OCI-LY7 (cell line): ENCODE measurements at regions not wholly inside any gene's neighbourhood (a gene's known extent, or its start where the extent isn't known, plus 50 kb on each side); places are given as distances from the start of the nearest gene placed in this dataset.

Experiments used
- BruUV-seq: library from RNA; stranded (reverse); fragments of 400-500 nt; replicated peaks from 2 replicates; lab custom pipeline; 2021; lab: Mats Ljungman, UMichigan
- CTCF ChIA-PET: fragments of 300-600 bp; sonication (Branson Sonifier 250); formaldehyde crosslinking; loops from one replicate; lab custom pipeline; 2022; ENCODE audit warnings: antibody characterized with exemption; ENCODE audit not compliant: unreplicated experiment; lab: Charles Lee
- POLR2A ChIA-PET: fragments of 300-600 bp; sonication (Branson Sonifier 250); formaldehyde crosslinking; loops from one replicate; lab custom pipeline; 2022; ENCODE audit warnings: antibody characterized with exemption; lab: Charles Lee
- DNase-seq: peaks from one replicate; pipeline ENCODE4 v3.0.0-alpha.2; 2015; ENCODE audit warnings: low spot score
- H2AFZ ChIP-seq: fragments of 200-600 bp; sonication (generic), shearing (Covaris generic); 2 replicates; pipeline ENCODE4 v1.6.1; 2014; ENCODE audit warnings: mild to moderate bottlenecking, antibody characterized with exemption, low read length, moderate library complexity
- H3K27ac ChIP-seq: fragments of 200-600 bp; sonication (generic); 2 replicates; pipeline ENCODE4 v1.5.1; 2014; ENCODE audit warnings: mixed run types, low read depth, mild to moderate bottlenecking, moderate library complexity, low read length, inconsistent platforms; ENCODE audit not compliant: poor library complexity, severe bottlenecking
- H3K36me3 ChIP-seq: fragments of 200-600 bp; sonication (generic); 2 replicates; pipeline ENCODE4 v1.6.1; 2014; ENCODE audit warnings: mild to moderate bottlenecking, antibody characterized with exemption, low read length, moderate library complexity, mixed read lengths; ENCODE audit not compliant: insufficient read depth
- H3K4me1 ChIP-seq: fragments of 200-600 bp; sonication (generic); 2 replicates; pipeline ENCODE4 v1.5.1; 2014; ENCODE audit warnings: mild to moderate bottlenecking, low read length; ENCODE audit not compliant: insufficient read depth, poor library complexity, severe bottlenecking
- H3K4me2 ChIP-seq: fragments of 200-600 bp; sonication (generic); 2 replicates; pipeline ENCODE4 v1.6.1; 2014; ENCODE audit warnings: mild to moderate bottlenecking, low read length
- H3K4me3 ChIP-seq: fragments of 200-600 bp; sonication (generic); 2 replicates; pipeline ENCODE4 v1.5.1; 2014; ENCODE audit warnings: mild to moderate bottlenecking, low read depth, low read length; ENCODE audit not compliant: poor library complexity, severe bottlenecking
- H3K79me2 ChIP-seq: fragments of 200-600 bp; sonication (generic); 2 replicates; pipeline ENCODE4 v1.6.1; 2016; ENCODE audit warnings: low read depth, mild to moderate bottlenecking, low read length, moderate library complexity, mixed read lengths; ENCODE audit not compliant: insufficient read depth
- H3K9me2 ChIP-seq: fragments of 200-600 bp; sonication (generic); 2 replicates; pipeline ENCODE4 v1.6.1; 2016; ENCODE audit warnings: mild to moderate bottlenecking, low read length, mixed read lengths; ENCODE audit not compliant: insufficient read depth
- H3K9me3 ChIP-seq: fragments of 200-600 bp; sonication (generic); 2 replicates; pipeline ENCODE4 v1.6.1; 2014; ENCODE audit warnings: mild to moderate bottlenecking, mixed run types, low read length, mixed read lengths
- H4K20me1 ChIP-seq: fragments of 200-600 bp; sonication (generic); 2 replicates; pipeline ENCODE4 v1.6.1; 2014; ENCODE audit warnings: mild to moderate bottlenecking, antibody characterized with exemption, low read length, moderate library complexity, mixed read lengths; ENCODE audit not compliant: insufficient read depth
- CTCF ChIP-seq: fragments of 200-600 bp; sonication (generic); conservative IDR thresholded peaks from 2 replicates; pipeline ENCODE4 v1.5.1; 2014; ENCODE audit warnings: mild to moderate bottlenecking, antibody characterized with exemption, low read length, moderate library complexity, mixed read lengths
- EZH2phosphoT487 ChIP-seq: fragments of 200-600 bp; sonication (generic); IDR thresholded peaks from 2 replicates; pipeline ENCODE4 v1.6.1; 2018; ENCODE audit warnings: low read depth, borderline replicate concordance, mild to moderate bottlenecking, mixed run types, antibody characterized with exemption, low read length, moderate library complexity, mixed read lengths
- intact Hi-C: fragments of 100-400 bp; cut with micrococcal nuclease; formaldehyde crosslinking; loops from one replicate; pipeline ENCODE4 v1.10.0; 2022; ENCODE audit not compliant: unreplicated experiment

- H3K4me1 ChIP-seq: no peaks in the 10 kb centered on the region
- no peak overlapping the region for H3K4me2 ChIP-seq
- H3K27ac ChIP-seq: no peak overlapping the region
- ChIA-PET POLR2A (interaction anchor here (1.0 kb wide), 1 partner anchor 14 kb away, joined by 3 read pairs; no protein-coding TSS in a partner anchor), CTCF (no interaction called here)
- no peak for DNase-seq
- H3K36me3 ChIP-seq: no peaks in the 10 kb centered on the region
- H3K9me3 ChIP-seq: no peaks in the 10 kb centered on the region
- no peaks in the 10 kb centered on the region for H3K79me2 ChIP-seq
- no peak for TF ChIP-seq EZH2phosphoT487
- TF ChIP-seq CTCF: no peak
- no peaks in the 10 kb centered on the region for H4K20me1 ChIP-seq
- H3K9me2 ChIP-seq: no peaks in the 10 kb centered on the region
- H3K4me3 ChIP-seq: no peak overlapping the region
- H2AFZ ChIP-seq: no peak overlapping the region
- no TSS peak for BruUV-seq
- intact Hi-C loops: no loop called here
These were observed 186.4 kb upstream of the ZRANB2 start for GRCh38 chr1:71267220-71267619.

GRCh38 chr1:71264039-71264438 lies 183.2 kb upstream of the ZRANB2 start:
- TF ChIP-seq EZH2phosphoT487 (no peak), CTCF (no peak)
- no peak overlapping the region for H3K27ac ChIP-seq
- ChIA-PET CTCF (no interaction called here), POLR2A (interaction anchor here (0.8 kb wide), 1 partner anchor 72 kb away, joined by 3 read pairs; no protein-coding TSS in a partner anchor)
- no peaks in the 10 kb centered on the region for H3K79me2 ChIP-seq
- no peaks in the 10 kb centered on the region for H3K36me3 ChIP-seq
- DNase-seq: no peak
- no peak overlapping the region for H3K4me3 ChIP-seq
- no peaks in the 10 kb centered on the region for H3K9me3 ChIP-seq
- BruUV-seq: no TSS peak
- no peak overlapping the region for H3K4me2 ChIP-seq
- no peaks in the 10 kb centered on the region for H4K20me1 ChIP-seq
- intact Hi-C loops: no loop called here
- H2AFZ ChIP-seq: no peak overlapping the region
- H3K4me1 ChIP-seq: no peaks in the 10 kb centered on the region
- H3K9me2 ChIP-seq: no peaks in the 10 kb centered on the region

DNA sequence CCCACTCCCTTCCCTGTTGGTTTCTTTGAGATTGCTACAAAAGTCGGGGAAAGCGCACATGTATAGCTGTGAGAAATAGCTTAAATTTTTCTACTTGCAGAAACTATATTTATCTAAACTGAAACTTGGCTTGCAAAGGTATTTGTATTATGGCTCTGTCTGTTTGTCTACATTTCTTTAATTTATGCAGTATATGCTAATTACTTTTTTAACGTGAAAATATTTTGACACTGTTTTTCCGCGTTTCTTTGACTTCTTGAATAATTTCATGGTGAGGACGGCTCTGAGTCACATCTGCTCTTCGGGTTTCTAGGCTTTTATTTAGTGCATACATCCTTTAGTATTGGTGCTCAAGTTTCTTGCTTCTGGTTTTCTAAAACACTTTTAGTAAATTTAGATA lies 182.1 kb upstream of the ZRANB2 start:
- Histone ChIP-seq H3K4me1 (no peaks in the 10 kb centered on the region), H2AFZ (no peak overlapping the region), H4K20me1 (no peaks in the 10 kb centered on the region), H3K9me2 (no peaks in the 10 kb centered on the region), H3K27ac (no peak overlapping the region), H3K79me2 (no peaks in the 10 kb centered on the region), H3K4me2 (no peak overlapping the region), H3K4me3 (no peak overlapping the region), H3K36me3 (no peaks in the 10 kb centered on the region), H3K9me3 (no peaks in the 10 kb centered on the region)
- BruUV-seq: no TSS peak
- POLR2A ChIA-PET: no interaction called here
- no peak for DNase-seq
- CTCF ChIA-PET: no interaction called here
- no peak for TF ChIP-seq CTCF
- no peak for TF ChIP-seq EZH2phosphoT487
- intact Hi-C loops: no loop called here
